ENCODE measurements at regions not wholly inside any gene's neighbourhood (a gene's known extent, or its start where the extent isn't known, plus 50 kb on each side); places are given as distances from the start of the nearest gene placed in this dataset.

- Mint-ChIP-seq H3K27ac (no peak overlapping the region), H3K4me1 (no peaks in the 10 kb centered on the region), H3K36me3 (ENCODE audit: low read depth) (no peaks in the 10 kb centered on the region), H3K27me3 (no peaks in the 10 kb centered on the region), H3K4me3 (no peak overlapping the region), H3K9me3 (peaks cover 6% of the 10 kb centered on the region)
- DNase-seq, result no peak
- ChIA-PET POLR2A (no interaction called here), CTCF (no interaction called here)
Observed at GRCh38 chr1:60599574-60599973, 482.8 kb upstream of the NFIA start.

GRCh38 chr1:60598041-60598910 is 484.1 kb upstream of the NFIA start:
- DNase-seq, result no peak
- Mint-ChIP-seq H3K27ac (no peak overlapping the region), H3K27me3 (no peaks in the 10 kb centered on the region), H3K4me3 (no peak overlapping the region), H3K36me3 (ENCODE audit: low read depth) (no peaks in the 10 kb centered on the region), H3K9me3 (peaks cover under 1% of the 10 kb centered on the region), H3K4me1 (no peaks in the 10 kb centered on the region)
- POLR2A ChIA-PET, result no interaction called here
- CTCF ChIA-PET, result no interaction called here

GRCh38 chr1:60596791-60597750 is 485.3 kb upstream of the NFIA start:
- H3K4me1 Mint-ChIP-seq, result no peaks in the 10 kb centered on the region
- ChIA-PET POLR2A (no interaction called here), CTCF (no interaction called here)
- no peak overlapping the region for H3K27ac Mint-ChIP-seq
- H3K4me3 Mint-ChIP-seq, result no peak overlapping the region
- H3K9me3 Mint-ChIP-seq, result no peaks in the 10 kb centered on the region
- no peaks in the 10 kb centered on the region for H3K27me3 Mint-ChIP-seq
- H3K36me3 Mint-ChIP-seq (ENCODE audit: low read depth), result no peaks in the 10 kb centered on the region
- DNase-seq, result no peak

- no peak overlapping the region for H3K27ac Mint-ChIP-seq
- H3K4me1 Mint-ChIP-seq, result no peaks in the 10 kb centered on the region
- H3K36me3 Mint-ChIP-seq (ENCODE audit: low read depth), result no peaks in the 10 kb centered on the region
- CTCF ChIA-PET, result no interaction called here
- no peak overlapping the region for H3K4me3 Mint-ChIP-seq
- no peak for DNase-seq
- POLR2A ChIA-PET, result no interaction called here
- H3K27me3 Mint-ChIP-seq, result no peaks in the 10 kb centered on the region
- no peaks in the 10 kb centered on the region for H3K9me3 Mint-ChIP-seq
Observed at GRCh38 chr1:60591583-60591982, 490.8 kb upstream of the NFIA start.

GRCh38 chr1:60589916-60590315 is 492.4 kb upstream of the NFIA start:
- no peak for DNase-seq
- no peaks in the 10 kb centered on the region for H3K4me1 Mint-ChIP-seq
- CTCF ChIA-PET, result no interaction called here

GRCh38 chr1:60589046-60589748 is 493.2 kb upstream of the NFIA start:
- peaks cover 3% of the 10 kb centered on the region for H3K9me3 Mint-ChIP-seq
- no peak overlapping the region for H3K27ac Mint-ChIP-seq
- no peaks in the 10 kb centered on the region for H3K27me3 Mint-ChIP-seq
- ChIA-PET CTCF (no interaction called here), POLR2A (no interaction called here)
- no peaks in the 10 kb centered on the region for H3K36me3 Mint-ChIP-seq (ENCODE audit: low read depth)
- no peak for DNase-seq
- no peak overlapping the region for H3K4me3 Mint-ChIP-seq
- H3K4me1 Mint-ChIP-seq, result no peaks in the 10 kb centered on the region

More at GRCh38 chr1:60589916-60590315, 492.4 kb upstream of the NFIA start:
- H3K36me3 Mint-ChIP-seq (ENCODE audit: low read depth), result no peaks in the 10 kb centered on the region
- H3K9me3 Mint-ChIP-seq, result no peaks in the 10 kb centered on the region
- no peak overlapping the region for H3K4me3 Mint-ChIP-seq
- no peak overlapping the region for H3K27ac Mint-ChIP-seq
- H3K27me3 Mint-ChIP-seq, result no peaks in the 10 kb centered on the region
- POLR2A ChIA-PET, result no interaction called here

GRCh38 chr1:60584371-60584770 is 498.0 kb upstream of the NFIA start:
- H3K27ac Mint-ChIP-seq, result no peak overlapping the region
- no peaks in the 10 kb centered on the region for H3K27me3 Mint-ChIP-seq
- peaks cover 11% of the 10 kb centered on the region for H3K9me3 Mint-ChIP-seq
- CTCF ChIA-PET, result no interaction called here
- H3K4me3 Mint-ChIP-seq, result no peak overlapping the region
- H3K4me1 Mint-ChIP-seq, result no peaks in the 10 kb centered on the region
- no peaks in the 10 kb centered on the region for H3K36me3 Mint-ChIP-seq (ENCODE audit: low read depth)
- POLR2A ChIA-PET, result no interaction called here
- DNase-seq, result no peak

GRCh38 chr1:60583696-60584095 is 498.7 kb upstream of the NFIA start:
- CTCF ChIA-PET, result no interaction called here

GRCh38 chr1:60581455-60582220 is 500.7 kb upstream of the NFIA start:
- POLR2A ChIA-PET, result no interaction called here
- H3K36me3 Mint-ChIP-seq (ENCODE audit: low read depth), result no peaks in the 10 kb centered on the region
- no peak overlapping the region for H3K4me3 Mint-ChIP-seq
- peaks cover 11% of the 10 kb centered on the region for H3K9me3 Mint-ChIP-seq
- H3K27me3 Mint-ChIP-seq, result no peaks in the 10 kb centered on the region
- H3K27ac Mint-ChIP-seq, result no peak overlapping the region
- CTCF ChIA-PET, result no interaction called here
- no peak for DNase-seq
- no peaks in the 10 kb centered on the region for H3K4me1 Mint-ChIP-seq

More at GRCh38 chr1:60583696-60584095, 498.7 kb upstream of the NFIA start:
- Mint-ChIP-seq H3K4me1 (no peaks in the 10 kb centered on the region), H3K27me3 (no peaks in the 10 kb centered on the region), H3K36me3 (ENCODE audit: low read depth) (no peaks in the 10 kb centered on the region), H3K9me3 (peaks cover 11% of the 10 kb centered on the region), H3K4me3 (no peak overlapping the region), H3K27ac (no peak overlapping the region)
- POLR2A ChIA-PET, result no interaction called here
- DNase-seq, result no peak

GRCh38 chr1:60577029-60577428 is 503.5 kb upstream of the C1orf87 start:
- H3K36me3 Mint-ChIP-seq (ENCODE audit: low read depth), result no peaks in the 10 kb centered on the region
- ChIA-PET CTCF (no interaction called here), POLR2A (no interaction called here)
- no peaks in the 10 kb centered on the region for H3K27me3 Mint-ChIP-seq
- no peak overlapping the region for H3K4me3 Mint-ChIP-seq
- H3K9me3 Mint-ChIP-seq, result no peaks in the 10 kb centered on the region
- no peaks in the 10 kb centered on the region for H3K4me1 Mint-ChIP-seq
- no peak for DNase-seq
- H3K27ac Mint-ChIP-seq, result no peak overlapping the region

GRCh38 chr1:60575326-60575977 is 501.9 kb upstream of the C1orf87 start:
- H3K27ac Mint-ChIP-seq, result no peak overlapping the region
- H3K4me1 Mint-ChIP-seq, result no peaks in the 10 kb centered on the region
- DNase-seq, result no peak
- no peak overlapping the region for H3K4me3 Mint-ChIP-seq
- H3K36me3 Mint-ChIP-seq (ENCODE audit: low read depth), result no peaks in the 10 kb centered on the region
- POLR2A ChIA-PET, result no interaction called here
- CTCF ChIA-PET, result no interaction called here
- H3K9me3 Mint-ChIP-seq, result no peaks in the 10 kb centered on the region
- no peaks in the 10 kb centered on the region for H3K27me3 Mint-ChIP-seq

GRCh38 chr1:60573726-60574409 is 500.3 kb upstream of the C1orf87 start:
- Mint-ChIP-seq H3K4me1 (no peaks in the 10 kb centered on the region), H3K27me3 (no peaks in the 10 kb centered on the region), H3K27ac (no peak overlapping the region), H3K4me3 (no peak overlapping the region), H3K36me3 (ENCODE audit: low read depth) (no peaks in the 10 kb centered on the region), H3K9me3 (no peaks in the 10 kb centered on the region)
- CTCF ChIA-PET, result no interaction called here
- POLR2A ChIA-PET, result no interaction called here
- DNase-seq, result no peak
